ENCODE measurements at regions not wholly inside any gene's neighbourhood (a gene's known extent, or its start where the extent isn't known, plus 50 kb on each side); places are given as distances from the start of the nearest gene placed in this dataset.

DNA sequence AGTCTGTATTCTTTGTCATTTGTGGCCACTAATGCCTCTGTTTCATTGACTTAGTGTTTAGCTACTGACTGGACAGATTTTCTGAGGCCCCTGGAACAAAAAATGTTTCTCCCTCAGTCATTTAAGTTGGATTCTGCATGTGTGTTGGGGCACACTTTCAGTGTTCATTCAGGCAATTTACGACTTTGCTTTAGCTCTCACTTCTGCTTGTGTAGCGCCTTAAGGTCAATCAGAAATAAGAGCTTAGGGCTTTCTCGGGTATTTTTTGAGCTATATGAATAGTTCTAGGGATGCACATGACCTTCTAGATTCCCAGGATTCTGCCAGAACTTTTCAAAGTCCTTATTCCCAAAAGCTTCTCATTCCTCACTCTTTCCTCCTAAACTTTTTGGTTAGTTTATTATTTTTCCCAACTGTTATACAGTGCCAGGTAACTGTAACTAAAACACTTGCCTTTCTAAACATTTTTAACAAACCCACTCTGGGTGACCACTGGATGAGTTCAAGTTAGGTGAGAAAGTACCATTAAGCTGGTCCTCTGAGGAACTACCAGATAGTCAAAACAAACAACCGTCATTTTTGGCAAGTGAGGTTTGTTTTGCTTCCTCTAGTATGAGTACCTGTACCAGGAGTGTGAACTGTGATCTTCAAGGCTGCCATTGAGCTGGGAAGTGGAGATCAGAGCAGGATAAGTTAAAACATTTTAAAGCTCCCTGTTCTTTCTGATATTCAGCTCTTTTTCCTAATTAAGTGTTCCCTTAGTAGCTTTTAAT is 571.3 kb upstream of the TLE4 start:
- no peak for DNase-seq

DNA sequence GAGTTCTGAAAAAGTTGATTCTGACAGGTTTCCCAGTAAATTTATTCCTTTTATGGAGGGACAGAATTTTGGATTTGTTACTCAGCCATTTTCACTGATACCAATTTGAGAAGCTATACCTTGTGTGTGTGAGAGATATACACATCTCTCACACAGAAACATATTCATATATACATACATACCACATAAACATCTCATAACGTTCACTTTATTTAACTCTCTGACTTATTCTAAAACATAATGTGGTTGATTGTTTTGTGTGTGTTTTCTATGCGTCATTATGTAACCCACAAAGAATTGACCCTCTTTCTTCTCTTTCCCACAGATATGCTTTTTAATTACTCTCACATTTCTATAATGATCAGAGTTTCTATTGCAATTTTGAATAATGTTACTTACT is 570.8 kb upstream of the TLE4 start:
- DNase-seq: no peak

GRCh38 chr9:79003514-79003913 is 568.3 kb upstream of the TLE4 start:
- no peak for DNase-seq

- DNase-seq: no peak
Observed at GRCh38 chr9:79004032-79004431, 567.7 kb upstream of the TLE4 start.

DNA sequence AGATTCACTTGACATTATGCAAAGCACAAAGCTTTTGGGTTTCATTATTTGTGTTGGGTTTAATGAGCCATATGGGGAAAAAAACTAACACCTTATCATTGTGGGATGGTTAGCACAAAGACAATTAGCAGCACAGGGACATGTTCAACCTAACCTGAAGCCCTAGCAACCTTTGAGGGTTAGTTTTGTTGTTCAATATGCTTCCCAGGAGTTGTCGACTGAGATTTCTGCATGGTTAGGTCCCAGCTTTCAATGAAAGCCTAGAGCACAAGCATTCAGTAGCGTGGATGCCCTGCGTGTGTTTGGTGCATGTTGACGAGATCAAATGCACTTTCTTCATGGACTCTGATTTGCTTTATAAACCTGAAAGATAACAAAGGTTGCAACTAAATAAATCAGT is 565.2 kb upstream of the TLE4 start:
- DNase-seq: no peak

GRCh38 chr9:79007701-79008483 is 563.9 kb upstream of the TLE4 start:
- no peak for DNase-seq

DNA sequence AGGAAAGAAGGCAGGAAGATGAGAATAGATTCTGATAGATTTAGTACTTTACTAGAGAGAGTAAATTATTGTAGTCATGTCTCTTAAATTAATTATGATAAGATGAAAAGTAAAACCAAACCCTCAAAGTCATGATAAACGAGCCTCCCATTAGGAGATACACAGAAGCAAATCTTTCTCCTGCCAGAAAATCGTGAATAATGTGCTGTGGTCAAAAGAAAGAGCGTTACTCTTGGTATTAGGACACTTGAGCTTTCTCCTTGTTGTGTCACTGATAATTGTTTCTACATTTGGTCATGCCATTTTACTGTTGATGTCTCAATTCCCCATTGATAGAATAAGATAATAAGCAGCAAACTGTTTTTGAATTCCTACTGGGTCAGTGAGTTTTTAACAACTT is 562.8 kb upstream of the TLE4 start:
- DNase-seq: no peak

DNA sequence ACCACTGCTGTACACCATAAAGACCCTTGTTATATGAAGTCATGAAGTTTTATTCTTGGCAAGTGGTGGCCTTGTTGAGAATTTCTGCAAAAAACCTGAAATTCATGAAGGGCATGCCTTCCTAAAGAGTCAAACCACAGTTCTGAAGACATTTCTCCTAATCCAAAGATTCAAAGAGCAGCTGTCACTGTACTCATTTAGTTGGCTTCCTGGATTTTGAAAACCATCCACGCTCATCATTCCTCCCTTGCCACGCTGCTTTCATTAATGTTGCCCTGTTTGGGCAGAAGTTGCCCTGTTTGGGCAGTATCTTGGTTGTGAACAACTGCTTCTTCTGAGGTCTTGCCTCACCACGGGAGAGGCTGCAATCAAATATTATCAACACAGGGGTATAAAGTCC is 560.3 kb upstream of the TLE4 start:
- no peak for DNase-seq

GRCh38 chr9:79012561-79012960 is 559.2 kb upstream of the TLE4 start:
- DNase-seq: no peak

DNA sequence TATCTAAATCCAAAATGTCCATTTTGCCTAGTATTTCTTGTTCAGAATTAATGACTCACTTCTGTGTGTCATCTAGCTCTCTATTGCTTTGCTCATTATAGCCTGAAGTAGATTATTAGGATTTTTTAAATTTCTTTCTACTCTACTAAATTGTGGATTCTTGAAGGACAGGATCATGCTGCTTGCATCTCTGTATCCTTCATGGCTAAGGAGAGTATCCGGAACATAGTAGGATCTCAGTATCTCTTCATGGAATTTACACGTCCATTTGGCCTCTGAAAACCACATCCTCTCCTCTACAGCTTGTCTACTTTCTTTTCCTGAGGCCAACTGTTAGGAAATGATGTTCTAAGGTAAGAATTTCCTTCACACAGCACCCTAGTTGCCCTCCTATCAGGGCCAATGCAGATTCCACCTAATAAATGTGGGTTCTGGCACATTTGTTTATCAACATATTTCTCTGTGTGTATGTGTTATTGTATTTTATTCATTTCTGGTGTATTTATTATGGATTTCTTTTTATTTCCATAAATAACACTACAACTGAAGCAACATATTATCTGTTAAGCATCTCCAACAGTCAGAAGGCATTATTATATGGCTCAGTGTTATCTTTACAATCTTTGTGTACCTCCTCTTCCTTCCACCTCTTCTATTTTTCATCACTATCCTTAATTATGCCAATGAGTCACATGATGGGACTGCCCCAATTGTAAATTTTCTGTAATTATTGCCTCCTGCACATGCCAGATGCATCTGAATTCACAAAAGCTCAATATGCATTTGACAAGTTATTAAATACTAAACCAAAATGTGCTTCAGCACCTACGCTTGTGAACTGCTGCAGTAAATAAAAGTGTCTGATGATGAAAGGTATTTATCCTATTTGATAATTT is 557.8 kb upstream of the TLE4 start:
- no peak for DNase-seq

GRCh38 chr9:79014929-79015699 is 556.7 kb upstream of the TLE4 start:
- no peak for DNase-seq

DNA sequence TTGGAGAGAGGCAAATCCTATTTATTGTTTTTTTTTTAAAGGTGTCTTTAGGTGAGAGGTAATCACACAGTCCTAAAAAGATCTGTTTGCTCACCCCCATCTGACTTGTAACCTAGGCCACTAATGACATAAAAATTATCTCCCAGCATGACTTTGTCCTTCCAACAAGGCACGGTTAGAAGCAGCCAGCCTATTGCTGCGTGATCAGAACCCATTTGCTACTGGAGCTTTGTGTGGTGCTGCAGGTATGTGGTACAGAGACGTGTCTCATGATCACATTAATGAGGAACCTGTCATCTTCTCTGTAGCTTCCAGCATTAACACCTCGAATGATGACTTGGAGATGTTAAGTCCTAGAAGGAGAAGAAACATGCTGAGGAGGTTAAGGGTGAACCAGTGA is 555.8 kb upstream of the TLE4 start:
- DNase-seq: no peak

- DNase-seq: no peak
Observed at GRCh38 chr9:79020276-79020675, 551.5 kb upstream of the TLE4 start.

DNA sequence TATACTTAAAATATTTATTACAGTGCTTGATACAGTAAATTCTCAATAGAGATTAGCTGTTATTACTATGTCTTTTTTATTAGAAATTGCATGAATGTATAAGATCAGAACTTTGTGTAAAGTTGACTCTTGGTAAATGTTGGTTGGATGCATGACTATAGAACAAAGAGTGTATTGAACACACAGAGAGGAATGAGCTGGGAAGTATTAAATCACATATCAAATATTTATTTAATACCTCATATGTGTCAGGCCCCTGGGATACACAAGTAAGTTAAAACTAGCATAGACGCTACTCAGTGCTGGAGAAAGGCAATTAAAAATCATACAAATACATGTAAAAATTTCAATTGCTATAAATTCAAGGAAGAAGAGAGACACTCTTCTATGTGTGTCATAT is 550.7 kb upstream of the TLE4 start:
- DNase-seq: no peak

- DNase-seq: no peak
Observed at GRCh38 chr9:79023134-79023580, 548.6 kb upstream of the TLE4 start.

GRCh38 chr9:79026316-79026715 is 545.4 kb upstream of the TLE4 start:
- no peak for DNase-seq

- DNase-seq: no peak
Observed at GRCh38 chr9:79028101-79028500, 543.7 kb upstream of the TLE4 start.

DNA sequence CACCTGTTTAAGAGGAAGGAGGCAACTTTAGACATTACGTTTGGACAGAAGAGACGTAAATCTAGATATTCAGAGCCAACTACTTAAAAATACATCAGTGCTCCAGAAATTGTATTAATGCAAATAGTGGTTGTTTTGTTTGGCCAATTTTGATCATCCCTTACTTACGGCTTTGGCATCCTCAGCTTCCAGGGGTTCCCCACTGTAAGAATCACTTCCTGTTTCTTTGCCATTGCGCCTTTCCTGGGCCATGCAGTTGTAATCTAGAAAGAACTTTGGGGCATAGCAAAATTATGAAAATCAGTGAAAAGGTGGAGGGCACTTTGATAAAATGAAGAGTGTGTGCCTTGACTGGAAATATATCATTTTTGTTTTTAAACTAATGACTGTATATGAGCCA is 537.2 kb upstream of the TLE4 start:
- DNase-seq: no peak

DNA sequence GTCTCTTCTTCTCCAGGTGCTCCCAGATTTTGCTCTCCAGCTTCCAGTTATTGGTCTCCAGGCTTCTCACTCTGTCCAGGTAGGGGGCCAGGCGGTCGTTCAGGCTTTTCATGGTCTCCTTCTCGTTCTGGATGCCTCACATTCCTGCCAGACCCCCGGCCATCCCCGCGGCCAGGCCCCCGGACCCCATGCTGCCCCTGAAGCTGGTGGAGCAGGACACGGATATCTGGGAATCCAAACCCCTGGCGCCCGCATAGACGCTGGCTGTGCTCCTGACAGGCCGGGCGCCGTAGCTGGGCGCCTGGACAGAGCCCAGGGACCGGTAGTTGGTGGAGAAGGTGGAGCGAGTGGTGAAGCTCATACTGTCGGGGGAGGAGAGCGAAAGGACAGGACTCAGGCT is 534.4 kb upstream of the TLE4 start:
- no peak for DNase-seq

- DNase-seq: no peak
Observed at GRCh38 chr9:79040671-79041070, 531.1 kb upstream of the TLE4 start.

DNA sequence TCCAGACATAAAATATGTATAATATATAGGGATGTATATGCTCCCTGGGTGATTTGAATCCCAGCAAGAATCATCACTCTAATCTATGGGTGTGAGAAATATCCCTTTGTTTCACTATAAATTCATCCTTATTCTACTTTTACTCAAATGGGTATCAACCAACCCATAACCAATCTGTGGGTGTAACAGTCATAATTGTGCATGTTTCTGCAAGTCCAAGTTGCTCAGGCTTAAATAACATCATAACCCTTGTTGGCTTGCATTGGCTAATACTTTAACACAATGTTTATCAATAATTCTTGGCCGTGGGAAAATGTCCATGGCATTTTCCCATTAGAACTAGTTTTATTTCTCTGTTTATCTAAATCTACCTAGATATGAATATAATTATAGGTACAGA is 530.5 kb upstream of the TLE4 start:
- DNase-seq: no peak

DNA sequence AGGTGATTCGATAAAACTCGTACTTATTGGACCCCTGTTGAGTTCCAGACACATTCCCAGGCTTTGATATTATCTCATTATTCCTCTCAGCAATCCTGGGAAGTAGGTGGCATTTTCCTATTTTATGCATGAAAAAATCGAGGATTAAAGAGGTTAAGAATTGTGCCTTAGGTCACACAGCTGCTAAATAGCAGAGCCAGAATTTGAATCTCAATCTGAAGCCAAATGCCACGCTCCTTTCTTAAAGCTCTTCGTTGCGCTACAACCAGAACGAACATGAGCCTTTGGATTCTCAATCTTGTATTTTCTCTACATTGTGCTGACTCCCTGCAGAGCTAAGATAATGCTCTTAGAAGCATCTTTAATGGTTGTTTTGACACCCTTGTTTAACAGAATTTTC is 527.8 kb upstream of the TLE4 start:
- no peak for DNase-seq

GRCh38 chr9:79046401-79046800 is 525.4 kb upstream of the TLE4 start:
- DNase-seq: no peak

Measured in SIG-M5 (cell line).